ENCODE measurements at regions not wholly inside any gene's neighbourhood (a gene's known extent, or its start where the extent isn't known, plus 50 kb on each side); places are given as distances from the start of the nearest gene placed in this dataset.

GRCh38 chr1:56202186-56202585 is 377.2 kb downstream of the PLPP3 start:
- TF ChIP-seq EZH2 (IDR thresholded peaks at IDR 0.05; ENCODE audit: borderline replicate concordance, low read length) (no peak), CTCF (IDR thresholded peaks at IDR 0.05; ENCODE audit: low read length) (no peak)
